ENCODE measurements at regions not wholly inside any gene's neighbourhood (a gene's known extent, or its start where the extent isn't known, plus 50 kb on each side); places are given as distances from the start of the nearest gene placed in this dataset.
"Not testable (repeated sequence)": the region's sequence is repeated elsewhere in the genome, so short reads cannot be mapped to it uniquely, and the experiment has no call there.

DNA sequence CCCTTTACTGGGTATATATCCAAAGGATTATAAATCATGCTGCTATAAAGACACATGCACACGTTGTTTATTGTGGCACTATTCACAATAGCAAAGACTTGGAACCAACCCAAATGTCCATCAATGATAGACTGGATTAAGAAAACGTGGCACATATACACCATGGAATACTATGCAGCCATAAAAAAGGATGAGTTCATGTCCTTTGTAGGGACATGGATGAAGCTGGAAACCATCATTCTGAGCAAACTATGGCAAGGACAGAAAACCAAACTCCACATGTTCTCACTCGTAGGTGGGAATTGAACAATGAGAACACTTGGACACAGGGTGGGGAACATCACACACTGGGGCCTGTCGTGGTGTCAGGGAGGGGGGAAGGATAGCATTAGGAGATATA lies 59.2 kb downstream of the CXorf49B start:
- DNase-seq (ENCODE audit: low spot score): not testable (repeated sequence)

DNA sequence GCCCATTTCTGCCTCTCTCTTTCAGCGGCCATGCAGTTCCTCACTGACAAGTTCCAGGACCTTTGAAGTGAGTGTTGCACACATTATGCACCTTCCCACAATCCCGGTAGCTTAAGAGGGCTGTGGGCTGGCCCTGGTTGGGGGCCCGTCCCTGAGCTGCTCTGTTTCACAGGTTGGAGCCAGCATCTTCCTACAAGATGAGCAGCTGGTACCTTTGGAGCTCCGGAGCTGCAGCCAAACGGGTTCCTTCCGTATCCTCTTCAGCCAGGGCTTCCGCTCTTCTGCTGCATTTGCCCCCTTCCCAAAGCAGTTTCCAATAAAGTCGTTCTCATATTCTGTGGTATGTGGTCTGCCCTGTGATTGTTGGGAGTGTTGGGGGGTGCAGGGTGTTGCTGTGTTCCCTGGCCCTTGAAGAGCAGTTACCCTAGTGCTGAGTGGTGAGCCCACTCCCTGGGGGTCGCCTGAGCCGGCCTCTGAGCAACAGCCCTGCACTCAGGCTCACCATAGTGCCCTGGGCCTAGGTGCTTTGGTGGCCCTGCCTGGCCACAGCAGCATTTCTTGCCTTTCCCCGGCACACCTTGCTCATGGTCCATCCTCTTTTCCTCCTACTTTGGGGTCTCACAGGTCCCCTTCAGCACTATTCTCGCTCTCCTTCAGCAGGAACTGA lies 60.4 kb downstream of the CXorf49B start:
- DNase-seq (ENCODE audit: low spot score): no peak

DNA sequence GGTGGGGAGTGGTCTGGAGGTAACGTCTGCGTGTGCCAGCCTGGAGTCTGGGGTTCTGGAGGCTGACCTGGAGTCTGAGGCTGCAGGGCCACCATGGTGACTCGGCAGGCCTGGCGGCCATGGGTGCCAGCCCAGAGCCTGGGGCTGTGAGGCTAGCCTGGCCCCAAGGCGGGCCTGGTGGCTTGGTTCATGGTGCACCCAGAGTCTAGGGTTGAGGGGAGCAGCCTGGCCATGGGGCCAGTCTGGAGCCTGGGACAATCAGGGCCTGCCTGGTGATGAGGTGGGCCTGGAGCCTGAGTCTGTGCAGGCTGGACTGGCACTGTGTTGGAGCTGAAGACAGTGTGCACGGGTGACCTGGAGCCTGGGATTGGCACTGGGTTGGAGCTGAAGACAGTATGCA lies 64.9 kb downstream of the CXorf49B start:
- no peak for DNase-seq (ENCODE audit: low spot score)

DNA sequence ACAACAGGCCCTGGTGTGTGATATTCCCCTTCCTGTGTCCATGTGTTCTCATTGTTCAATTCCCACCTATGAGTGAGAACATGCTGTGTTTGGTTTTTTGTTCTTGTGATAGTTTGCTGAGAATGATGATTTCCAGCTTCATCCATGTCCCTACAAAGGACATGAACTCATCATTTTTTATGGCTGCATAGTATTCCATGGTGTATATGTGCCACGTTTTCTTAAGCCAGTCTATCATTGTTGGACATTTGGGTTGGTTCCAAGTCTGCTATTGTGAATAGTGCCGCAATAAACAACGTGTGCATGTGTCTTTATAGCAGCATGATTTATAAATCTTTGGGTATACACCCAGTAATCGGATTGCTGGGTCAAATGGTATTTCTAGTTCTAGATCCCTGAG lies 72.6 kb upstream of the NHSL2 start:
- not testable (repeated sequence) for DNase-seq (ENCODE audit: low spot score)

DNA sequence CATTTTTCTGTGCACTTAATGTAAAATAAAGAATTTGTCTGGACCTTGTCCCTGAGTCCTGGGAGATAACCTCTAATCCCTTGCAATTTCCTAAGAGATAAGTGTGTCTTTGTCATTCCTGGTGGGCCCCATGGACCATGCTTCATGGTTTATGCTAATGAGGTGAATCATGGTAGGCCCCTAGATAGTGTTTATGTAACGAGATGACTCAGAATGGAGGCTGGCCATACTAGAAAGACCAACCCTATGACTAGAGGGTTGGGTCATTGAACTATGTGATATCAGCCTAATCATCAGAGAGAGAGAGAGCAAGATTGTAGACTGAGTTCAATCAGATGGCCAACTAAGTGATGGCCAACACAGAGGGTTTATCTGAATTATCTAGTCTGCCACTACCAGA lies 64.2 kb upstream of the NHSL2 start:
- no peak for DNase-seq (ENCODE audit: low spot score)

DNA sequence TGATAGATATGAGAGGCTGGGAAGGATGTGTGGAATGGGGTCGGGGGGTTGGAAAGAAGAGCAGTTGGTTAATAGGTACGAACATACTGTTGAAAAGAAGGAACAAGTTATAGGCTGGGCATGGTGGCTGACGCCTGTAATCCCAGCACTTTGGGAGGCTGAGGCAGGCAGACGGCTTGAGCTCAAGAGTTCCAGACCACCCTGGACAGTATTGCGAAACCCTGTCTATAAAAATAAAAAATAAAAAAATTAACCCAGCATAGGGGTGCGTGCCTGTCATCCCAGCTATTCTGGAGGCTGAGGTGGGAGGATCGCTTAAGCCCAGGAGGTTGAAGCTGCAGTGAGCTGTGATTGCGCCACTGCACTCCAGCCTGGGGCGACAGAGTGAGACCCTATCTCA lies 58.5 kb upstream of the NHSL2 start:
- no peak for DNase-seq (ENCODE audit: low spot score)

DNA sequence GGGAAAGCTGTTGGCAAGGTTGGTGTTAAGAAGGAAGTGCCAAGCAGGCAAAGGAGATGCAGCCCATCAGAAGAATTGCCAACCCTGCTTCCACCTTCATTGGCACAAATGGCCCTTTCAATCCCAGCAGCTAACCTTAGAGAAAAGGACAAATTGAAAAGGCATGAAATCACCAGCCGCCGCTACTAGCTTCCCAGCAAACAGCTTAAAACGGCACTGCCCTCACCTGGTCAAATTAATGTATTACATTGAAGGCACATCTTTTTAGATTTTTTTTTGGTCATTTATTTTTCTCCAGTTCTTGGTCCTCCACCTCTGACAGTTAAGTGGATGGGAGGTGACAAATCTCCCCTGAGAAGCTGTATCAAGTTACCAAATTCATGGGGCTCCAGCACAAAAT lies 51.0 kb upstream of the NHSL2 start:
- DNase-seq (ENCODE audit: low spot score): peak; percentile 24

All from AG20443 (cell line).